Panc1 (cell line): ENCODE measurements at regions not wholly inside any gene's neighbourhood (a gene's known extent, or its start where the extent isn't known, plus 50 kb on each side); places are given as distances from the start of the nearest gene placed in this dataset.

Source experiments
- ATAC-seq: fragments of 200-7000 bp; cut with Tn5 transposase; 2 replicates; pipeline ENCODE4 v1.9.1; 2020; ENCODE audit warnings: mild to moderate bottlenecking, moderate library complexity
- BruUV-seq: library from RNA; stranded (reverse); fragments of 400-500 nt; replicated peaks from 2 replicates; lab custom pipeline; 2021; lab: Mats Ljungman, UMichigan
- CTCF ChIA-PET: fragments of 300-600 bp; sonication (Branson Sonifier 250); formaldehyde crosslinking; loops from one replicate; lab custom pipeline; 2022; ENCODE audit warnings: antibody characterized with exemption; lab: Charles Lee
- POLR2A ChIA-PET: fragments of 300-600 bp; sonication (Branson Sonifier 250); formaldehyde crosslinking; loops from one replicate; lab custom pipeline; 2022; ENCODE audit warnings: antibody characterized with exemption; lab: Charles Lee
- DNase-seq: peaks from one replicate; pipeline ENCODE4 v3.0.0-alpha.2; 2010; ENCODE audit warnings: low read depth, low spot score
- H3K27ac ChIP-seq: 2 replicates; pipeline ENCODE4 v1.5.1; 2011; ENCODE audit warnings: mild to moderate bottlenecking, low read length, inconsistent platforms
- H3K27me3 ChIP-seq: fragments of 200-500 bp; sonication (Bioruptor generic); 2 replicates; pipeline ENCODE4 v1.6.0; 2014; ENCODE audit warnings: low read length, inconsistent platforms; ENCODE audit not compliant: control insufficient read depth, insufficient read depth
- H3K36me3 ChIP-seq: fragments of 200-500 bp; sonication (Bioruptor generic); 2 replicates; pipeline ENCODE4 v1.5.1; 2014; ENCODE audit warnings: inconsistent platforms, mild to moderate bottlenecking, low read length, moderate library complexity; ENCODE audit not compliant: control insufficient read depth, insufficient read depth
- H3K4me1 ChIP-seq: 2 replicates; pipeline ENCODE4 v1.5.1; 2011; ENCODE audit warnings: inconsistent platforms, mild to moderate bottlenecking, low read length, moderate library complexity; ENCODE audit not compliant: control insufficient read depth, insufficient read depth
- H3K4me3 ChIP-seq, 2 experiments: 2 replicates each; pipeline ENCODE4 v1.5.1; 2011 to 2012; ENCODE audit warnings: low read depth in 2 of 2, low read length in 2 of 2, mild to moderate bottlenecking in 2 of 2, inconsistent platforms in 1 of 2, moderate library complexity in 1 of 2
- H3K9me3 ChIP-seq: fragments of 200-500 bp; sonication (Bioruptor generic); 2 replicates; pipeline ENCODE4 v1.5.1; 2014; ENCODE audit warnings: low read depth, mild to moderate bottlenecking, inconsistent platforms, low read length, moderate library complexity; ENCODE audit not compliant: control insufficient read depth, insufficient read depth
- POLR2AphosphoS5 ChIP-seq: IDR thresholded peaks from 2 replicates; pipeline ENCODE4 v1.6.1; 2012; ENCODE audit warnings: mild to moderate bottlenecking, low read depth, low read length, moderate library complexity
- SIN3A ChIP-seq: IDR thresholded peaks from 2 replicates; pipeline ENCODE4 v1.6.1; 2012; ENCODE audit warnings: low read depth, mild to moderate bottlenecking, low read length, moderate library complexity, borderline replicate concordance; ENCODE audit not compliant: insufficient read depth
- TCF7L2 ChIP-seq: IDR thresholded peaks from 2 replicates; pipeline ENCODE4 v1.6.1; 2011; ENCODE audit warnings: mild to moderate bottlenecking, low read depth, low read length, inconsistent platforms
- in situ Hi-C: cut with HindIII; loops from 2 replicates; pipeline ENCODE4 v1.10.0; 2016; ENCODE audit warnings: low sequenced_read_pairs, low pct_unique_long_range_greater_than_20kb
- intact Hi-C: fragments of 100-400 bp; cut with micrococcal nuclease; formaldehyde crosslinking; loops from one replicate; pipeline ENCODE4 v1.10.0; 2022; ENCODE audit not compliant: unreplicated experiment
- TF ChIP-seq, protein P1 (sequence below), 2 experiments: IDR thresholded peaks; 2 replicates each; pipeline ENCODE4 v1.6.1; 2011 to 2012; ENCODE audit warnings: low read depth in 2 of 2, control low read depth in 1 of 2, low read length in 1 of 2, mild to moderate bottlenecking in 1 of 2, moderate library complexity in 1 of 2; ENCODE audit not compliant: insufficient read depth in 1 of 2
- TF ChIP-seq, protein P2 (sequence below): fragments of 450-650 bp; IDR thresholded peaks from 2 replicates; pipeline ENCODE4 v1.5.1; 2017; ENCODE audit warnings: mild to moderate bottlenecking

DNA sequence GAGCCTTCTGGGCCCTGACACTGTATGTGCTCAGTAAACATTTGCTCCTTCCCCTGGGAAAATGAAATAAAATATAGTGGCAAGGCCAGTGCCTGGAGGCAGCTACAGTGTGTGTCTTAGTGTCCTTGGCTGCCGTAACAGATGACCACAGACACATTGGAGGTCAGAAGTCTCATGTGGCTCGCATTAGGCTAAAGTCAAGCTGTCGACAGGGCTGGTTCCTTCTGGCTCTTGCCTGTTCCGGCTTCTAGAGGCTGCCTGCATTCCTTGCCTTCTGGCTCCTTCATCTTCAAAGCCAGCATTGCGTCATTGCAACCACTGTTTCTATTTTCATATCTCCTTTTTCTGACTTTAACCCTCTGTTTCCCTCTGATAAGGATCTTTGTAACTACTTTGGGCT is 83.6 kb upstream of the STX18 start:
- no peak for TF ChIP-seq TCF7L2
- TF ChIP-seq, protein P1, sequence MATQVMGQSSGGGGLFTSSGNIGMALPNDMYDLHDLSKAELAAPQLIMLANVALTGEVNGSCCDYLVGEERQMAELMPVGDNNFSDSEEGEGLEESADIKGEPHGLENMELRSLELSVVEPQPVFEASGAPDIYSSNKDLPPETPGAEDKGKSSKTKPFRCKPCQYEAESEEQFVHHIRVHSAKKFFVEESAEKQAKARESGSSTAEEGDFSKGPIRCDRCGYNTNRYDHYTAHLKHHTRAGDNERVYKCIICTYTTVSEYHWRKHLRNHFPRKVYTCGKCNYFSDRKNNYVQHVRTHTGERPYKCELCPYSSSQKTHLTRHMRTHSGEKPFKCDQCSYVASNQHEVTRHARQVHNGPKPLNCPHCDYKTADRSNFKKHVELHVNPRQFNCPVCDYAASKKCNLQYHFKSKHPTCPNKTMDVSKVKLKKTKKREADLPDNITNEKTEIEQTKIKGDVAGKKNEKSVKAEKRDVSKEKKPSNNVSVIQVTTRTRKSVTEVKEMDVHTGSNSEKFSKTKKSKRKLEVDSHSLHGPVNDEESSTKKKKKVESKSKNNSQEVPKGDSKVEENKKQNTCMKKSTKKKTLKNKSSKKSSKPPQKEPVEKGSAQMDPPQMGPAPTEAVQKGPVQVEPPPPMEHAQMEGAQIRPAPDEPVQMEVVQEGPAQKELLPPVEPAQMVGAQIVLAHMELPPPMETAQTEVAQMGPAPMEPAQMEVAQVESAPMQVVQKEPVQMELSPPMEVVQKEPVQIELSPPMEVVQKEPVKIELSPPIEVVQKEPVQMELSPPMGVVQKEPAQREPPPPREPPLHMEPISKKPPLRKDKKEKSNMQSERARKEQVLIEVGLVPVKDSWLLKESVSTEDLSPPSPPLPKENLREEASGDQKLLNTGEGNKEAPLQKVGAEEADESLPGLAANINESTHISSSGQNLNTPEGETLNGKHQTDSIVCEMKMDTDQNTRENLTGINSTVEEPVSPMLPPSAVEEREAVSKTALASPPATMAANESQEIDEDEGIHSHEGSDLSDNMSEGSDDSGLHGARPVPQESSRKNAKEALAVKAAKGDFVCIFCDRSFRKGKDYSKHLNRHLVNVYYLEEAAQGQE (IDR thresholded peaks at IDR 0.05; ENCODE audit: insufficient read depth in 1 of 2, low read depth in 2 of 2, low read length in 1 of 2): no peak
- TF ChIP-seq, protein P2, sequence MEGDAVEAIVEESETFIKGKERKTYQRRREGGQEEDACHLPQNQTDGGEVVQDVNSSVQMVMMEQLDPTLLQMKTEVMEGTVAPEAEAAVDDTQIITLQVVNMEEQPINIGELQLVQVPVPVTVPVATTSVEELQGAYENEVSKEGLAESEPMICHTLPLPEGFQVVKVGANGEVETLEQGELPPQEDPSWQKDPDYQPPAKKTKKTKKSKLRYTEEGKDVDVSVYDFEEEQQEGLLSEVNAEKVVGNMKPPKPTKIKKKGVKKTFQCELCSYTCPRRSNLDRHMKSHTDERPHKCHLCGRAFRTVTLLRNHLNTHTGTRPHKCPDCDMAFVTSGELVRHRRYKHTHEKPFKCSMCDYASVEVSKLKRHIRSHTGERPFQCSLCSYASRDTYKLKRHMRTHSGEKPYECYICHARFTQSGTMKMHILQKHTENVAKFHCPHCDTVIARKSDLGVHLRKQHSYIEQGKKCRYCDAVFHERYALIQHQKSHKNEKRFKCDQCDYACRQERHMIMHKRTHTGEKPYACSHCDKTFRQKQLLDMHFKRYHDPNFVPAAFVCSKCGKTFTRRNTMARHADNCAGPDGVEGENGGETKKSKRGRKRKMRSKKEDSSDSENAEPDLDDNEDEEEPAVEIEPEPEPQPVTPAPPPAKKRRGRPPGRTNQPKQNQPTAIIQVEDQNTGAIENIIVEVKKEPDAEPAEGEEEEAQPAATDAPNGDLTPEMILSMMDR: no peak
- TF ChIP-seq POLR2AphosphoS5: no peak
- no peak for TF ChIP-seq SIN3A
- intact Hi-C loops (no loop called here), in situ Hi-C loops (no loop called here)
- Histone ChIP-seq H3K27ac (no peak overlapping the region), H3K36me3 (no peaks in the 10 kb centered on the region), H3K9me3 (no peaks in the 10 kb centered on the region), H3K27me3 (no peaks in the 10 kb centered on the region), H3K4me3 (no peak overlapping the region), H3K4me1 (no peaks in the 10 kb centered on the region)
- no TSS peak for BruUV-seq
- POLR2A ChIA-PET: no interaction called here
- ATAC-seq (no peak), DNase-seq (no peak)
- CTCF ChIA-PET: no interaction called here

DNA sequence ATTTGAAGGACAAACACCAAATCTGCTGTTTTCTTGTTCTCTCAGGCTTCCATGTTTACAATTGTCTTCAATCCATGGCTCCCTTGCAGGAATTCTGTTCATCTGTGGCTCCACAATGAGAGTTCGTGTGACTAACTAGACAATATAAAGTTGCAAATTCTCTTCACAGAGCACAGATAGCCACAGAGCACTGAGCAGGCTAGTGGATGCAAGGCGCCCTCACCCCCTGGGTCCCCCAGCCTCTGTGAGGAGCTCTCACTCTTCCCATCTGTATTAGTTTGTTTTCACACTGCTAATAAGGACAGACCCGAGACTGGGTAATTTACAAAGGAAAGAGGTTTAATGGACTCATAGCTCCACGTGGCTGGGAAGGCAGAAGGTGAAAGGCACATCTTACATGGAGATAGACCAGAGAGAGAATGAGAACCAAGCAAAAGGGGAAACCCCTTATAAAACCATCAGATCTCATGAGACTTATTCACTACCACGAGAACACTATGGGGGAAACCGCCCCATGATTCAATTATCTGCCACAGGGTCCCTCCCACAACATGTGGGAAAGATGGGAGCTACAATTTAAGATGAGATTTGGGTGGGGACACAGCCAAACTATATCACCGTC is 82.5 kb upstream of the STX18 start:
- POLR2A ChIA-PET: no interaction called here
- TF ChIP-seq, protein P1 (IDR thresholded peaks at IDR 0.05; ENCODE audit: insufficient read depth in 1 of 2, low read depth in 2 of 2, low read length in 1 of 2): no peak
- TF ChIP-seq POLR2AphosphoS5: no peak
- no peak for TF ChIP-seq TCF7L2
- TF ChIP-seq SIN3A: no peak
- TF ChIP-seq, protein P2: no peak
- in situ Hi-C loops: no loop called here
- intact Hi-C loops: no loop called here
- Histone ChIP-seq H3K27ac (no peak overlapping the region), H3K4me3 (no peak overlapping the region), H3K27me3 (no peaks in the 10 kb centered on the region), H3K4me1 (no peaks in the 10 kb centered on the region), H3K9me3 (no peaks in the 10 kb centered on the region), H3K36me3 (no peaks in the 10 kb centered on the region)
- ATAC-seq (no peak), DNase-seq (no peak)
- no TSS peak for BruUV-seq
- CTCF ChIA-PET: no interaction called here
